Right lobe of liver (tissue), 4 donors: ENCODE measurements at regions not wholly inside any gene's neighbourhood (a gene's known extent, or its start where the extent isn't known, plus 50 kb on each side); places are given as distances from the start of the nearest gene placed in this dataset.

ENCODE experiments used
- CTCF ChIP-seq, 4 donors: fragments of 200-600 bp in 3 of 4; fragments of 450-650 bp in 1 of 4; IDR thresholded peaks; one replicate each; pipeline versions ENCODE4 v1.5.1 to v1.8.0; 2016 to 2022; ENCODE audit warnings: antibody characterized with exemption in 4 of 4, mild to moderate bottlenecking in 2 of 4
- POLR2A ChIP-seq: fragments of 450-650 bp; IDR thresholded peaks from one replicate; pipeline ENCODE4 v1.6.1; 2017; ENCODE audit warnings: antibody characterized with exemption, mild to moderate bottlenecking
- donor health status: DM: no; HTN: no; CAD: no.
- donor health status: DM: no; HTN: no; CAD: no.
- donor health status: DM: no; HTN: yes; CAD: no.

GRCh38 chr11:37946155-37946766 lies 1348.2 kb upstream of the RAG2 start:
- no peak for TF ChIP-seq POLR2A
- peak; percentile 55 to 72 (median 68) for TF ChIP-seq CTCF (IDR thresholded peaks at IDR 0.05)
